Urinary bladder (tissue), 3 donors: ENCODE measurements at regions not wholly inside any gene's neighbourhood (a gene's known extent, or its start where the extent isn't known, plus 50 kb on each side); places are given as distances from the start of the nearest gene placed in this dataset.

ENCODE experiments used
- DNase-seq: peaks from one replicate; pipeline ENCODE4 v3.0.0-alpha.2; 2015; ENCODE audit errors: extremely low spot score
- H3K27ac ChIP-seq: one replicate; pipeline ENCODE4 v1.5.1; 2013; ENCODE audit warnings: low read depth, mild to moderate bottlenecking, moderate library complexity
- H3K36me3 ChIP-seq: one replicate; pipeline ENCODE4 v1.6.1; 2013; ENCODE audit warnings: mild to moderate bottlenecking, moderate library complexity; ENCODE audit not compliant: insufficient read depth
- H3K4me1 ChIP-seq: one replicate; pipeline ENCODE4 v1.6.1; 2013; ENCODE audit warnings: mild to moderate bottlenecking, moderate library complexity; ENCODE audit not compliant: insufficient read depth
- H3K4me3 ChIP-seq: one replicate; pipeline ENCODE4 v1.5.1; 2013; ENCODE audit warnings: low read depth, low read length
- WGBS: extraction: QIAGEN DNeasy Blood & Tissue Kit; methylation state at CpG from one replicate; pipeline ENCODE4 v1.1.7; 2013; 5-methylcytosine and 5-hydroxymethylcytosine counted together
- donor health status: healthy with polysubstance abuse.
- donor health status: healthy.

DNA sequence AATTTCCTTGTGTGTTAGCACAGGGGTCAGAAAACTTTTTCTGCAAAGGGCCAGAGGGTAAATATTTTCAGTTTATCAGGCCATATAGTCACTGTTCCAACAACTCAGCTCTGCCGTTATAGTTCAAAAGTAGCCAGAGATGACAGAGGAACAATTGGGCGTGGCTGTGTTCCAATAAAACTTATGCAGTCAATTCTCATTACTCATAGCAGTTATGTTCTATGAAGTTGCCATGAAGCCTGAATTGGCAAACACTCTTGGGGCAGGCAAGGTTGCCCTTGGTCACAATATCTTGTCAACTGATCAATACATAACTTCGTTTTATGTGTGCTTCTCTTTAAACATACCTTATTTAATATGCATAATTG is 304.2 kb downstream of the TFAP2C start:
- WGBS = 72% methylated on average over 3 of the region's 3 CpGs
- no peaks in the 10 kb centered on the region for H3K4me1 ChIP-seq

DNA sequence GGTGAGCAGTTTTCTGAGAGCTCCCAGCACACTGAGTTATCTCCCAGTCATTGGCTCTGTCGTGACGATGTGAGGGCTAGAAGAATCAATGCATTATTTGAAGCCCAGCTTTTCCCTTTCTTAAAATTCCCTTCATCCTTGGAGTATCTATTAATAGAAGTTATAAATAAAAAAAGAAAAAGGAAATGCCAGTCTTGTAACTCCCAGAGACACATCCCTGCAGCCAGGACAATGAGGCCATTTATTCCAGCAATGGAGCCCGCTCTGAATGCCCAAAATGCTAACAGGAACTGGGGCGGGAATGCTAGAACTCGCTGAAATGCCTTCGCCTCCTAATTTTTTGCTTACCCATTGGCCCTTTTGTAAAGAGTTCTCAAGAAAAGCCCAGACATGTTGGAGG is 305.8 kb downstream of the TFAP2C start:
- no peak overlapping the region for H3K27ac ChIP-seq
- WGBS = 73% methylated on average over 6 of the region's 6 CpGs

More for the DNA sequence above, 304.2 kb downstream of the TFAP2C start:
- Histone ChIP-seq H3K27ac (no peak overlapping the region), H3K36me3 (no peaks in the 10 kb centered on the region), H3K4me3 (no peak overlapping the region)
- no peak for DNase-seq

DNA sequence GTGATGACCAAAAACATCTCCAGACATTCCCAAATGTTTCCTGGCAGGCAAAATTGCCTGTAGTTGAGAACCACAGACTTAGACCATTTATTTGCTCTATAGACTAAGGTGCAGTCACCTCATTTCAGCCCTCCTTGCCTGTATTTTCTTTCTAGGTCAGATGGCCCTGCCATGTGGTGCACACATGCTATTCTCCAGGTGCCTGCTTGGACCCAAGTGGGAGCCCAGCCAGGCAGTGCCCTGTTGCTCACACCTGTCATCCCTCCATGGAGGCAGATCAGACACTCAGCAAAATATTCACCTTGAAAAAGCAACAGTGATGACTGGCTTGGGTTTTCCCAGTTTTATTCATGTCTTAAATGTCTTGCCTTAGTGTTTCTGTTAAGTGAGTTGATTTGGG is 311.4 kb downstream of the TFAP2C start:
- H3K27ac ChIP-seq = no peak overlapping the region
- no peaks in the 10 kb centered on the region for H3K36me3 ChIP-seq
- no peak overlapping the region for H3K4me3 ChIP-seq
- H3K4me1 ChIP-seq = no peaks in the 10 kb centered on the region
- no peak for DNase-seq

More for the DNA sequence above, 305.8 kb downstream of the TFAP2C start:
- DNase-seq = no peak
- H3K4me1 ChIP-seq = no peaks in the 10 kb centered on the region
- no peaks in the 10 kb centered on the region for H3K36me3 ChIP-seq
- no peak overlapping the region for H3K4me3 ChIP-seq

DNA sequence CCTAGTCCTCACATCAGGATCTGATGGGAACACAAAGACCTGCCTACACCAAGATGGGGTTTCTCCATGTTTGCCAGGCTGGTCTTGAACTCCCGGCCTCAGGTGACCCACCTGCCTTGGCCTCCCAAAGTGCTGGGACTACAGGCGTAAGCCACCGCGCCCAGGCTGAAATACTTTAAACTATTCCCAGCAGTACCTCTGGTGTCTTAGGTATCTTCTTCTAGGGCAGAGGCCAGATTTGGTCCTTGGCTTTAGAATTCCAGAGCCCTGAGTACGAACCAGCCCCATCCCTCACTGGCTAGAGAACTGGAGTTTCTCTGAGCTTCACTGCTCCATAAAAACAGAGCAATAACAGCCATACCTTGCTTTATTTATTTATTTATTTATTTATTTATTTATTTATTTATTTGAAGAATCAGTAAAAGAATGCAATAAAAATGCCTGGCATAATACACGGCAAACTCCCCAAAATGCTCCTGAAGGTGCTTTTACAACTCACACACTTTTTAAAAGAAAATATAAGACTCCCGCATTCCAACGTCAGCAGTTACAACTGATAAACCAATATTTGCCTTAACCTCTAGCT is 312.1 kb downstream of the TFAP2C start:
- Histone ChIP-seq H3K4me3 (no peak overlapping the region), H3K4me1 (no peaks in the 10 kb centered on the region), H3K27ac (no peak overlapping the region), H3K36me3 (no peaks in the 10 kb centered on the region)
- 82% methylated on average over 8 of the region's 8 CpGs for WGBS
- no peak for DNase-seq

DNA sequence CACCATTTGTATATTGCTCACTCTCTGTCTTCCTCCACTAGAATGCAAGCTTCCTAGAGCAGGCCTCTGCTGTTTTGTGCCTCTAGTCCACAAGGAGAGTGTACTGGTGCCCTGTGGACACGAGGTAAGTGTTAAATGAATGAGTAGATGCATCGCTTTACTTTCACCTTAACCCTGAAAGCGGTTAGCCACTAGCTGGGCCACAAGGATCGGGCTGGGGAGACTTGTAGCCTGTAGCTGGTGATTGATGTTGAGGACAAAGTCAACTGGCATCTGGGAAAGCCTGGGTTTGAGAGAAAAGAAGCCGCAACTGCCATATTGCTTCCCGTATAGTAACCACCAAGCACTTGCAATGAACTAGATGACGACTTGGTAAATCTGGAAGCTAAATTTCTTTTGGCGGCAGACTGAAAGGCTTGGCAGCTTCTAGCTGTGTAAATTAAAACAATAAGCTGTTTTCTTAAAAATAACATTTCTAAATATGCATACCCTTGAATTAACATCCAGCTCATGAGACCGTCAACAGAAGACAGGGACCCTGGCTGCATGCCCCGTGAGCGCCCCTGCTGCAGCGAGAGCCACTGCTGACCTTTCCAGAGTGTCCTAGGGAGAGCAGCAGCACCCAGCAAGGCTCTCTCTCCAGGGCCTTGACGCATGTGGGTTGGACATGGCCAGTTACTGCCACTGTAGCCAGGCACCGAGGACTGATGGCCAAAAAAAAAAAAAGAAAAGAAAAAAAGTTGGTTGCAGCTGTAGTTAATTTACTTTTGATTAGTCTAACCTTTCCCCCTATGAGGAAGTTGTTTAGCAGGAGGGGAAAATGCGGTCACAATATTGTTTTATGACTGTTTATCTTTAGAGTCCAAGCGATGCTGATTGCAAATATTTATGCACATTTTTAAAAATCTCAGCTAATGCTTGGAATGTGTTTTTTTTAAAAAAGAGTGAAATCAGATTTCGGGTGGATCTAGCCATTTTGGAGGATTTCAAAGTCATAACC is 315.1 kb downstream of the TFAP2C start:
- WGBS = 57% methylated on average over 17 of the region's 17 CpGs
- H3K36me3 ChIP-seq = no peaks in the 10 kb centered on the region
- H3K27ac ChIP-seq = no peak overlapping the region
- H3K4me1 ChIP-seq = no peaks in the 10 kb centered on the region
- no peak for DNase-seq
- no peak overlapping the region for H3K4me3 ChIP-seq

DNA sequence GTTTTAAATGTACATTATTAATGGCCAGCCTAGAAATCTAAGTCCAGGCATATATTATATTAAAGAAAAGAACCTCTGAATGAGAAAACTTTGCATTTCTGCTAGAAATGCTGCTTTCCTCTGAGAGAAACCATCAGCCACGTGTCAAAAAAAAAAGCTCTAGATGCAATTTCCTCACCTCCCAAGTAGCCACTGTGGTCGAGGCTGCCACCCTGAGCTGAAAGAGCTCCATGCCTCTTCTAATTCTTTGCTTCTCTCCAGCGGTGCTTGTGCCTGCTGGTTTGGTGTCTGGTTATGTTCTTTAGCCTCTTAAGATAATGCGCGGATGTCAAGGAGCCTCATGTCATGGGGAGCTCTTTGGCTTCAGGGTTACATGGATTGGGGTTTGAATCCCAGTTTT is 316.0 kb downstream of the TFAP2C start:
- 50% methylated on average over 5 of the region's 5 CpGs for WGBS
- DNase-seq = no peak
- H3K36me3 ChIP-seq = no peaks in the 10 kb centered on the region
- no peak overlapping the region for H3K27ac ChIP-seq
- no peak overlapping the region for H3K4me3 ChIP-seq
- no peaks in the 10 kb centered on the region for H3K4me1 ChIP-seq

DNA sequence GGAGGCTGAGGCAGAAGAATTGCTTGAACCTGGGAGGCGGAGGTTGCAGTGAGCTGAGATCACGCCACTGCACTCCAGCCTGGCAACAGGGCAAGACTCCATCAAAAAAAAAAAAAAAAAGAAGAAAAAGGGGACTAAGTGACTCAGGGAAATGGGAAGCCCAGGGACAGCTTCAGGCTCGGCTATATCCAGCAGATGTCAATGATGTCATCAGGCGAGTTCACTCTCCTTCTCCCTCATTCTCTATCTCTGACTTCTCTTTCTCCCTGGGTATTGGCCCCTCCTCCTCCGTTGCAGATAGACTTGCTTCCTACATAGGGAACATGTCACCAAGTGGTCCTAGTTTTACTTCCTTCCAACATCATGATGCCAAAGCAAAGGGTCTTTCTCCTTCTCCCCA is 316.8 kb downstream of the TFAP2C start:
- H3K27ac ChIP-seq = no peak overlapping the region
- no peaks in the 10 kb centered on the region for H3K36me3 ChIP-seq
- no peak for DNase-seq
- WGBS = 92% methylated on average over 5 of the region's 5 CpGs
- H3K4me3 ChIP-seq = no peak overlapping the region
- H3K4me1 ChIP-seq = no peaks in the 10 kb centered on the region

DNA sequence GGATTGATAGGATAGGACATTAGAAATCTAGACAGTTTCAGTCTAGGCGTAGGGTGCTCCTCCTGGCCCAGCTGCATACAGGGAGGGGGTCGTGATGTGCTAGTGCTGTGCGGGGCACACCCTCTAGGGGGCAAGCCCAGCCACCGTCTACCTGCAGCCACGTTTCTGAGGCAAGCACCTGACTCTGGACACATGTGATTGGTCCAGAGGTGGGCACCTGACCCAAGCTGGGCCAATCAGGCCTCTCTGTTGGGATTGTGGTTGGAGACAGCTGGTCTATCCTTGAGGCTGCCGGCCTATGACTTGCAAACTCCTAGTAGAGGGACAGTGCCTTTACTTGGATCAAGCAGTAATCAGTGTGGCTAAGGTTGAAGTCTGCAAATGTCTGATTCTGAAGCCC is 317.1 kb downstream of the BMP7 start:
- 73% methylated on average over 6 of the region's 6 CpGs for WGBS
- no peaks in the 10 kb centered on the region for H3K36me3 ChIP-seq
- H3K4me3 ChIP-seq = no peak overlapping the region
- no peak overlapping the region for H3K27ac ChIP-seq
- H3K4me1 ChIP-seq = no peaks in the 10 kb centered on the region
- no peak for DNase-seq

DNA sequence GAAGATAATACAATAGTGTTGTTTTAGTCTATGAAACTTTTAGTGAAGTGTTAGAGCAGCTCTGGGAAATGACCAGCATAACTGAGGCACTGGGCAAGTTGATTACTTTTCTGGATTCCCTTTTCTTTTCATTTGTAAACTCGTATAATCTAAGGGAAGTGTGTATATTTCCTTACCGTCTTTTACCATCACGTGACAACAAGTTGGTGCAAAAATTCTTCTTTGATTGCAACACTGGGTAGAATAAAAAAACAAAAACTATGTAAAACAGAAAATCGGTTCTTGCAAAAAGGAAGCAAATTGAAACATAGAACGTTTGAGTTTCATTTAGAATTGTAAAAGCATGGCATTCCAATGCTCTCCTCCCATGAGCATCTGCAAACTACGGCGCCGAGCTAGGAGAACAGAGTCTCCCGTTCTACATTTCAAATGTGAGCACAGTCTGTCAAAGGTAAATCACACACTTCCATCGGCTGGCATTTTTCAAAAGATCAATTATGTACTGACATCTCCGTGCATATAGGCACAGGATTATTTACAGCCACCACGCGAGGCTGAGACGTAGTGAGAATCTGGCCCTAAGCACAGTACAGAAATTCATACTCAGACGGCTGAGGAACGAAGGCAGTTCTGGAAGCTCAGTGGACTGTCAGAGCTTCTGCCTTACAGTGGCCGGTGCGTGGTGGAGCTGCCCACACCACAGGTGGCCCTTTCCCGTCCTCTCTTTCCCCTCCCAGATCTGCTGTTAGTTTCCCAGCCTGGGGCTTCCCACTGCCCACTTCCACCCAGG is 314.0 kb downstream of the BMP7 start:
- H3K4me3 ChIP-seq = no peak overlapping the region
- no peak for DNase-seq
- 45% methylated on average over 19 of the region's 19 CpGs for WGBS

DNA sequence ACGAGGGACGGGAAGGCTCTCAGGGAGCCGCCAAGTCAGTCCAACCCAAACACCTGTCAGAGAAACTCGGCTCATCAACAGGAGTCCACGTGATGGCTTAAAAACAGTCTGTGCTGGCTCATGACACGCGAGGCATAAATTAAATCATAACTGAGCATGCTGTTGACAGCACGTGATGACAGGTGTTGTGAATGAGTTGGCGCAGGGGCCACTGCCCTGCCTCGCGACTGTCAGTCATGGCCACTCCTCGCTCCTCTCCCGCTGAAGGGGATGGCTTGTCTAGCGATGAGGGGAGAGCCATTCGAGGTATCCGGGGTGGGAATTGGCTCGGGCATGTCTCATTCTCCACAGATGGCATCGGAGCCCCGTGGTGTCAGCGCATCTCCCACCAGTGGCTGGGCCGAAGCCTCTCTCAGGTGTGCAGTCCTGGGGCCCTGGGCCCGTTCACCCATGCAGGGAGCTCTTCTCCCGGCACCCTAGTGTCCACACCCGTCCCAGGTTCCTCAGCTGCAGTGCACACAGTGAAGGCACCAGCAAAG is 313.3 kb downstream of the BMP7 start:
- Histone ChIP-seq H3K36me3 (no peaks in the 10 kb centered on the region), H3K4me1 (no peaks in the 10 kb centered on the region), H3K4me3 (no peak overlapping the region), H3K27ac (no peak overlapping the region)
- no peak for DNase-seq
- 78% methylated on average over 24 of the region's 24 CpGs for WGBS

More for the DNA sequence above, 314.0 kb downstream of the BMP7 start:
- no peak overlapping the region for H3K27ac ChIP-seq
- no peaks in the 10 kb centered on the region for H3K4me1 ChIP-seq
- no peaks in the 10 kb centered on the region for H3K36me3 ChIP-seq

DNA sequence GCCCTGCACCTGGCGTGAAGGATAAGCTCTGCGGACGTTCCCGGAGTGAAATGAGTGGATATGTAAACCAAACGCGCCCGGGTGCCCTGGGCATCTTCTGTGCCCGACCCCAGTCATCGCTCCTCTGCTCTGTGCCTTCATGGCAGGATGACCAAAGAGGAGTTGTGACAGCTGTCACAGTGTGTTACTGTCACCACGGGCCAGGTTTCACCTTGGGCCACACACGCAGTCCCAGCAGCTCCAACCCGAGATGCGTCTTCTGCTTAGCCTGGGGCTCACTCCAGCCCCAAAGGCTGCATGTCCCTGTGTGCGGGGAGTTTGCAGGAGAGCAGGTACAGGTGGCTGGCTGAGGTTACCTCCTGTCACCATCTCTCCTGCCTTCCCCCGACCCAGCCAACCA is 311.6 kb downstream of the BMP7 start:
- no peaks in the 10 kb centered on the region for H3K4me1 ChIP-seq
- no peak overlapping the region for H3K4me3 ChIP-seq
- DNase-seq = no peak
- no peaks in the 10 kb centered on the region for H3K36me3 ChIP-seq
- H3K27ac ChIP-seq = no peak overlapping the region
- 88% methylated on average over 15 of the region's 15 CpGs for WGBS

DNA sequence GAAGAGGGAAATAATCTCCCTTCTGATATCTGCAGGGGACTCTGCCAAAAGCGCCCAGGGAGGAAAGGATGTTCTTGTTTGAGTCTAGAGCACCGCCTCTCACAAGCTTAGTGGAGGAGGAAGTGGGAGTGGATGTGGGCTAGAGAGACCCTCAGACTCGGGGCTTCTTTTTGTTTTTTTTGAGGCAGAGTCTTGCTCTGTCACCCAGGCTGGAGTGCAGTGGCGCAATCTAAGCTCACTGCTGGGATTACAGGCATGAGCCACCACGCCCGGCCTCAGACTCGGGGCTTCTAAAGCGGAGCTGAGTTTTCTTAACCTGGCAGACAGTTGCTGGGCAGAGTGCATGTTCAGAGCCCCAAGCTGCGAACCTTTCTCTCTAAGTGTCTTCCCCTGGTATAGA is 310.8 kb downstream of the BMP7 start:
- Histone ChIP-seq H3K4me1 (no peaks in the 10 kb centered on the region), H3K27ac (no peak overlapping the region), H3K36me3 (no peaks in the 10 kb centered on the region), H3K4me3 (no peak overlapping the region)
- 28% methylated on average over 9 of the region's 9 CpGs for WGBS
- no peak for DNase-seq

DNA sequence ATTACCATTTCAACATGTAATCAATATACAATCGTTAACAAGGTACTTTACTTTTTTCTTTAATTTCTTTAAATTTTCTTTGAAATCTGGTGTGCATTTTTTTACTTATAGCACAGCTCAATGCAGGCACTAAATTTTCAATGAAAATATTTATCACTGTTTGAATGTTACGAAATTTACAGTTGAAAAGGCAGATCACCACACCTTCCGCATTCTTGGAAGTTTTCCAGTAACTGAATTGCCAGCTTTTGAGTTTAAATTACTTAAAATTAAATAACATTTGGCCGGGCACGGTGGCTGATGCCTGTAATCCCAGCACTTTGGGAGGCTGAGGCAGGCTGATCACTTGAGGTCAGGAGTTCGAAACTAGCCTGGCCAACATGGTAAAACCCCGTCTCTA is 309.9 kb downstream of the BMP7 start:
- no peaks in the 10 kb centered on the region for H3K4me1 ChIP-seq
- WGBS = 84% methylated on average over 7 of the region's 7 CpGs
- H3K36me3 ChIP-seq = no peaks in the 10 kb centered on the region
- no peak overlapping the region for H3K27ac ChIP-seq
- DNase-seq = no peak
- no peak overlapping the region for H3K4me3 ChIP-seq
